SH-SY5Y (cell line): ENCODE measurements at regions not wholly inside any gene's neighbourhood (a gene's known extent, or its start where the extent isn't known, plus 50 kb on each side); places are given as distances from the start of the nearest gene placed in this dataset.

Experiments
- GATA2 ChIP-seq: IDR thresholded peaks from 2 replicates; pipeline ENCODE4 v1.6.1; 2011; ENCODE audit warnings: mild to moderate bottlenecking, low read depth, low read length
- GATA3 ChIP-seq: IDR thresholded peaks from 2 replicates; pipeline ENCODE4 v1.6.1; 2011; ENCODE audit warnings: low read depth, mild to moderate bottlenecking, low read length, moderate library complexity

DNA sequence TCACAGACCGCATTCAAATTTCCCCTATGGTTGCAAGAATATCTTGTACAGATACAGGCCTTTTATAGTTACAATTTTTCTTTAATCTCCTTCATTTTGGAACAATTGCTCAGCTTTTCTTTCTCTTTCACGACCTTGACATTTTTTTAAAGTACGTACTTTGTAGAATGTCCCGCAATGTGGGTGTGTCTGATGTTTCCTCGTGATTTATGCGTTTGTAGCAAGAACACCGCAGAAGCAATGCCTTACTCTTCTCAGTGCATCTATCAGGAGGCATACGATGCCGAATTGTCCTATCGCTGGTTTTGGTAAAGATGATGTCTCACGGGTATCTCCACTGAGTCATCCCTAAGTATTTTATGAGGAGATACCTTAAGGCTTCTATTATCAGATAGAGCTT, 76.9 kb upstream of the RALGPS2 start:
- no peak for TF ChIP-seq GATA2
- TF ChIP-seq GATA3: no peak
